GM12873 (cell line): ENCODE measurements at regions not wholly inside any gene's neighbourhood (a gene's known extent, or its start where the extent isn't known, plus 50 kb on each side); places are given as distances from the start of the nearest gene placed in this dataset.

ENCODE experiments used
- TF ChIP-seq, protein P1 (sequence below): IDR thresholded peaks from 2 replicates; pipeline ENCODE4 v1.5.1; 2012; ENCODE audit warnings: low read depth, mild to moderate bottlenecking, moderate library complexity, low read length, control low read depth; ENCODE audit not compliant: insufficient read depth; ENCODE audit errors: missing control alignments

GRCh38 chr5:88452820-88453219 is 184.2 kb upstream of the TMEM161B start:
- TF ChIP-seq, protein P1, sequence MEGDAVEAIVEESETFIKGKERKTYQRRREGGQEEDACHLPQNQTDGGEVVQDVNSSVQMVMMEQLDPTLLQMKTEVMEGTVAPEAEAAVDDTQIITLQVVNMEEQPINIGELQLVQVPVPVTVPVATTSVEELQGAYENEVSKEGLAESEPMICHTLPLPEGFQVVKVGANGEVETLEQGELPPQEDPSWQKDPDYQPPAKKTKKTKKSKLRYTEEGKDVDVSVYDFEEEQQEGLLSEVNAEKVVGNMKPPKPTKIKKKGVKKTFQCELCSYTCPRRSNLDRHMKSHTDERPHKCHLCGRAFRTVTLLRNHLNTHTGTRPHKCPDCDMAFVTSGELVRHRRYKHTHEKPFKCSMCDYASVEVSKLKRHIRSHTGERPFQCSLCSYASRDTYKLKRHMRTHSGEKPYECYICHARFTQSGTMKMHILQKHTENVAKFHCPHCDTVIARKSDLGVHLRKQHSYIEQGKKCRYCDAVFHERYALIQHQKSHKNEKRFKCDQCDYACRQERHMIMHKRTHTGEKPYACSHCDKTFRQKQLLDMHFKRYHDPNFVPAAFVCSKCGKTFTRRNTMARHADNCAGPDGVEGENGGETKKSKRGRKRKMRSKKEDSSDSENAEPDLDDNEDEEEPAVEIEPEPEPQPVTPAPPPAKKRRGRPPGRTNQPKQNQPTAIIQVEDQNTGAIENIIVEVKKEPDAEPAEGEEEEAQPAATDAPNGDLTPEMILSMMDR, result no peak

DNA sequence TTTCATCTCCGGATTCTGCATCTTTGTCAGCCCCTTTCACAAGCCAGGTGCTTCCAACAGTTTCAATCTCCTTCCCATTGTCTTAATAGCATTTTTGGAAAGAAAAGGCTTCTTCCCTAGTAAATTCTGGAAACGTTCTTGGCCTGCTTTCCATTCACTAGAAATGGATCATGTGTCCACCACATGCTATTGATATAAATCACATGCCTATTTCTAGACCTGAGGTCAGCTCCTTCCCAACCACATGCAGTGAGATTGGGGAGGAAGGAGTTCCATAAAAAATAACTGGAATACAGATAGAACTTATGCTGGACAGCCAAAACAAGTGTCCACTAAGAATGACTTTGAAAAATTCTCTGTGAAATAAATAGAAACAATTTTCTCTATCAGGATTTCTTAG is 181.6 kb upstream of the TMEM161B start:
- TF ChIP-seq, protein P1, result no peak

DNA sequence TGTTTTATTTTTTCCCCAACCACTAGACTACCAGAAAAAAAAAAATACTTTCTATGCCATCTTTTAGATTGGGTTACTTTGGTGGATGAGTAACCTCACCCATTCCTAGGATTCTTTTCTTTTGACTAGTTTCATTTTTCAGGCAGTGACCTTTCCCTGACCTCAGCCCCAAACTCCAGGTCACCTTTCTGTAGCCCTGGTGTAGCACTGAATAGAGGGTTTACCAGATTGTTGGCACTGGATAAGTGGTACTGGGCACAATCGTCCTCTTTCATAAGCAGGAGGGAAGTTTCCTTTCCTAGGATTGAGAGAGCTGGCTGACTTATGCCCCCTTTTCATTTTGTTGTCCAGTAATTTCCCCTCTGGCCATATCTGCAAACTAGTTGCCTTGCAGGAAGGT is 169.4 kb upstream of the TMEM161B start:
- TF ChIP-seq, protein P1, result no peak

DNA sequence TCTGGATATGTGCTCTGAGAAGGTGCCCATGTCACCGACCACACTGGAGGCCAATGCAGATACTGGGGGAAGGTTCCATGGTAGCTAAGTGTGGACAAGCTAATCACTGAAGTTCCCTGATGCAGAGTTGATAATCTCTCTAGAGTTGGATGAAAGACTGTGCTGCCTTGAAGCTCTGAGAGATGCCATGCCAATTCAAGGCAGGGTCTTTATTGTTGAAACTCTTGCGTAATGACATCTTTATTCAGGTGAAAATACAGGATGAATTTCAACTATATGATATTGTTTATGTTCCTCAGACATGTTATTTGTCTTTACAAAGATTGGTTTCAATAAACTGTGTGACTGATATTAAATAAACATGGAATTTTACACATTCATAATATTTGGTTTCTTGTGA is 167.6 kb upstream of the TMEM161B start:
- TF ChIP-seq, protein P1, result no peak

DNA sequence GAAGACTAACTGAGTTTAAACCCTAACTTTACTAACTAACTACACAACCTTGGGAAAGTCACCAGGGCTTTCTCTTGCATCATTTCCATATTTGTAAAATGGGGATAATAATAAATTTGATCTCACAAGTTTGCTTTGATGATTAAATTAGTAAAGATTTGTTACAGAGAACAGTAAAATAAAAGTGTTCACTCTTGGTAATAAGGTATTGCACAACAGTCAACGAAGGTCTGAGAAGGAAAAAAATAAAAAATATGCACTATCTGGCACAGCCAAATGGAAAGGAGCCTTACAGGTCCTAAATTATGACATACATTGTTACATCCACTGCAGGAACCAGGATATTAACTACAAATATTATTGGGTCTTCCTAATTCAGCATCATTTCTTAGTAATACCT is 160.0 kb upstream of the TMEM161B start:
- TF ChIP-seq, protein P1, result no peak

GRCh38 chr5:88426441-88426840 is 157.8 kb upstream of the TMEM161B start:
- TF ChIP-seq, protein P1, result no peak

GRCh38 chr5:88425124-88425523 is 156.5 kb upstream of the TMEM161B start:
- TF ChIP-seq, protein P1, result no peak

DNA sequence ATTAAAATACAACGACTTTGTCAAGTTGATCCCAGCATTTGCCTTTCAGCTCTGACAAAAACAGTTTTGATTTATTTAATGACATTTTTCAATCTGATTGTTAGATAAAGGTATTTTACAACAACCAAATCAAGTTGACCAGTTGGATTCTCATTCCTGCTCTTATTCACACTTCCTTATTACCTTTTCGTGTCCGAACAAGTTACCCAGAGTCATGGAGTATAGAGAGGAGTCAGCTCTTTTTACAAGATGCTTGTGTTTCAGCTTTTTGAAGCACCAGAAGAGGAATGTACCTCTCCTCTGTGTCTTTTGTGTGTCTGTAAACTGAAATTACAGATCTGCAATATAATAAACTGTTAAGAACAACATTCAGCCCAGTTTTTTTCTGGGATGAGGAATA is 151.3 kb upstream of the TMEM161B start:
- TF ChIP-seq, protein P1, result no peak
